ENCODE measurements at regions not wholly inside any gene's neighbourhood (a gene's known extent, or its start where the extent isn't known, plus 50 kb on each side); places are given as distances from the start of the nearest gene placed in this dataset.

DNA sequence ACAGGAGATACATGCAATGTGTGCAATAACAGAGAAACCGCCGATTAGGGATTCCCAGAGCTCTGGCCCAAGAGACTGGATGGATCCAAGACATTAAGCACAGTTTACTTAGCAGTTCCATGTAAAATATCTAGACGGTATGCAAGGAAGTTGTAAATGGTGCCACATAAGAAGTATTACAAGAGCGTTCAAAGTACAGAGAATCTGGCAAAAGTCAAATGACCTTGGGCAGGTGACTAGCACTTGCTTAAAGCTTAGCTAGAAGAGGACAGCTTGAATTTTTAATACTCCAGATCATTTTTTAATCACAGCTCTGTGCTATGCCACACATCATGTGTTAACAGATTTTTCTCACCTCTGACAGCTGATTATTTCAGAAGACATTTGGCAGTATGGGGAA lies 72.3 kb upstream of the TNPO1 start:
- no peak for TF ChIP-seq CTCF (IDR thresholded peaks at IDR 0.05)
- no peak for TF ChIP-seq POLR2A (IDR thresholded peaks at IDR 0.05)
